GM21390 (cell line): ENCODE measurements at regions not wholly inside any gene's neighbourhood (a gene's known extent, or its start where the extent isn't known, plus 50 kb on each side); places are given as distances from the start of the nearest gene placed in this dataset.
"Not testable (repeated sequence)": the region's sequence is repeated elsewhere in the genome, so short reads cannot be mapped to it uniquely, and the experiment has no call there.

Source experiments
- ATAC-seq: cut with Tn5 transposase; IDR thresholded peaks from one replicate; pipeline ENCODE4 v1.9.1; 2021; ENCODE audit not compliant: unreplicated experiment

- no peak for ATAC-seq
These were observed 205.7 kb downstream of the TANC2 start for GRCh38 chr17:63171428-63172393.

- no peak for ATAC-seq
These were observed 207.4 kb downstream of the TANC2 start for GRCh38 chr17:63173450-63173849.

GRCh38 chr17:63173903-63174302, 207.9 kb downstream of the TANC2 start:
- ATAC-seq: no peak

- ATAC-seq: no peak
These were observed 212.5 kb downstream of the TANC2 start for GRCh38 chr17:63178530-63178929.

- no peak for ATAC-seq
These were observed 215.8 kb downstream of the TANC2 start for GRCh38 chr17:63181856-63182255.

- no peak for ATAC-seq
These were observed 219.4 kb downstream of the TANC2 start for GRCh38 chr17:63185420-63185819.

- ATAC-seq: no peak
These were observed 223.0 kb downstream of the TANC2 start for GRCh38 chr17:63189082-63189481.

- no peak for ATAC-seq
These were observed 223.9 kb downstream of the TANC2 start for GRCh38 chr17:63189930-63190329.

GRCh38 chr17:63190821-63191370, 224.9 kb downstream of the TANC2 start:
- no peak for ATAC-seq

- no peak for ATAC-seq
These were observed 225.6 kb downstream of the TANC2 start for GRCh38 chr17:63191610-63192009.

GRCh38 chr17:63193827-63194226, 227.8 kb downstream of the TANC2 start:
- no peak for ATAC-seq

GRCh38 chr17:63196772-63197335, 230.8 kb downstream of the TANC2 start:
- ATAC-seq: no peak

- no peak for ATAC-seq
These were observed 237.6 kb downstream of the TANC2 start for GRCh38 chr17:63203652-63204051.

- ATAC-seq: no peak
These were observed 224.2 kb downstream of the CYB561 start for GRCh38 chr17:63221939-63222338.

GRCh38 chr17:63222655-63223054, 223.5 kb downstream of the CYB561 start:
- ATAC-seq: no peak

GRCh38 chr17:63223212-63223911, 222.7 kb downstream of the CYB561 start:
- ATAC-seq: no peak

- no peak for ATAC-seq
These were observed 221.5 kb downstream of the CYB561 start for GRCh38 chr17:63224644-63225043.

- ATAC-seq: not testable (repeated sequence)
These were observed 219.4 kb downstream of the CYB561 start for GRCh38 chr17:63226720-63227119.

GRCh38 chr17:63231015-63231620, 215.0 kb downstream of the CYB561 start:
- ATAC-seq: not testable (repeated sequence)

GRCh38 chr17:63232565-63233310, 213.4 kb downstream of the CYB561 start:
- ATAC-seq: no peak
